Keratinocyte (primary cell): ENCODE measurements at regions not wholly inside any gene's neighbourhood (a gene's known extent, or its start where the extent isn't known, plus 50 kb on each side); places are given as distances from the start of the nearest gene placed in this dataset.

Source experiments
- EZH2 ChIP-seq: IDR thresholded peaks from one replicate; pipeline ENCODE4 v1.6.1; 2012; ENCODE audit warnings: inconsistent platforms, mild to moderate bottlenecking, low read length, moderate library complexity
- TF ChIP-seq, protein P1 (sequence below), 3 experiments: IDR thresholded peaks in 1 of 3; conservative IDR thresholded peaks in 1 of 3; optimal IDR thresholded peaks in 1 of 3; 2 replicates in 2 of 3; 3 replicates in 1 of 3; pipeline versions ENCODE3 to v1.5.1; 2011; ENCODE audit warnings: low read length in 3 of 3, mild to moderate bottlenecking in 3 of 3, moderate library complexity in 2 of 3, control low read depth in 1 of 3, inconsistent platforms in 1 of 3; ENCODE audit not compliant: insufficient read depth in 2 of 3; ENCODE audit errors: extremely low read depth in 1 of 3

DNA sequence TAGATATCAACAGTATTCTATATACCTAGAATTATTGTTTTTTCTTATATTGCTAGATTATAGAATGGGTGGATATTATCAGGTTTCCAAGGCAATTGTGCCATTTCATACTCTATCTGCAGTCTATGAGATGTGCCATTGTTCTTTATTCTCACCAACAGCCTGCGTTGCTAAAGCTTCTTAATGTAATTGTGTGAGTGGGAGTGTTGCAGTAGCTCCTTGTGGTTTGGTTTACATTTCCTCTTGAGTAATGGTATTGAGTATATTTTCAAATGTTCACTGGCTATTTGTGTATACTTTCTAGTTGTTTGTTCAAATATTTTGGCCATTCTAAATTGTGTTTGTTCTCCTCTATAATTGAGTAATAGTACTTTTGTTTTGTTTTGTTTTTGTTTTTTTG lies 199.2 kb downstream of the TFEC start:
- TF ChIP-seq, protein P1, sequence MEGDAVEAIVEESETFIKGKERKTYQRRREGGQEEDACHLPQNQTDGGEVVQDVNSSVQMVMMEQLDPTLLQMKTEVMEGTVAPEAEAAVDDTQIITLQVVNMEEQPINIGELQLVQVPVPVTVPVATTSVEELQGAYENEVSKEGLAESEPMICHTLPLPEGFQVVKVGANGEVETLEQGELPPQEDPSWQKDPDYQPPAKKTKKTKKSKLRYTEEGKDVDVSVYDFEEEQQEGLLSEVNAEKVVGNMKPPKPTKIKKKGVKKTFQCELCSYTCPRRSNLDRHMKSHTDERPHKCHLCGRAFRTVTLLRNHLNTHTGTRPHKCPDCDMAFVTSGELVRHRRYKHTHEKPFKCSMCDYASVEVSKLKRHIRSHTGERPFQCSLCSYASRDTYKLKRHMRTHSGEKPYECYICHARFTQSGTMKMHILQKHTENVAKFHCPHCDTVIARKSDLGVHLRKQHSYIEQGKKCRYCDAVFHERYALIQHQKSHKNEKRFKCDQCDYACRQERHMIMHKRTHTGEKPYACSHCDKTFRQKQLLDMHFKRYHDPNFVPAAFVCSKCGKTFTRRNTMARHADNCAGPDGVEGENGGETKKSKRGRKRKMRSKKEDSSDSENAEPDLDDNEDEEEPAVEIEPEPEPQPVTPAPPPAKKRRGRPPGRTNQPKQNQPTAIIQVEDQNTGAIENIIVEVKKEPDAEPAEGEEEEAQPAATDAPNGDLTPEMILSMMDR (optimal IDR thresholded peaks at IDR 0.05 in 1 of 3, IDR thresholded peaks at IDR 0.05 in 1 of 3, conservative IDR thresholded peaks at IDR 0.05 in 1 of 3; ENCODE audit: extremely low read depth in 1 of 3, insufficient read depth in 2 of 3, low read length in 3 of 3): no peak
- no peak for TF ChIP-seq EZH2
